Type B pancreatic cell (in vitro differentiated cells): ENCODE measurements at regions not wholly inside any gene's neighbourhood (a gene's known extent, or its start where the extent isn't known, plus 50 kb on each side); places are given as distances from the start of the nearest gene placed in this dataset.

Experiments
- DNase-seq: peaks from one replicate; pipeline ENCODE4 v3.0.0; 2021; ENCODE audit warnings: mixed read lengths; ENCODE audit not compliant: unreplicated experiment; ENCODE audit errors: extremely low spot score
- H3K27ac Mint-ChIP-seq: 2 replicates; pipeline ENCODE4 v1.8.0; 2021; ENCODE audit warnings: mild to moderate bottlenecking, mixed read lengths
- H3K27me3 Mint-ChIP-seq: 2 replicates; pipeline ENCODE4 v1.8.0; 2021; ENCODE audit warnings: mixed read lengths
- H3K36me3 Mint-ChIP-seq: 2 replicates; pipeline ENCODE4 v1.8.0; 2021; ENCODE audit warnings: mixed read lengths
- H3K4me1 Mint-ChIP-seq: one replicate; pipeline ENCODE4 v1.8.0; 2021; ENCODE audit warnings: mixed read lengths; ENCODE audit not compliant: unreplicated experiment
- H3K4me3 Mint-ChIP-seq: 2 replicates; pipeline ENCODE4 v1.8.0; 2021; ENCODE audit warnings: mild to moderate bottlenecking, mixed read lengths
- H3K9me3 Mint-ChIP-seq: 2 replicates; pipeline ENCODE4 v1.8.0; 2021; ENCODE audit warnings: mixed read lengths
- TF ChIP-seq, protein P1 (sequence below): fragments of 200-600 bp; sonication (generic); conservative IDR thresholded peaks from 2 replicates; pipeline ENCODE4 v1.5.0; 2021; ENCODE audit warnings: antibody characterized with exemption, mild to moderate bottlenecking

- H3K4me1 Mint-ChIP-seq, result no peaks in the 10 kb centered on the region
- TF ChIP-seq, protein P1, sequence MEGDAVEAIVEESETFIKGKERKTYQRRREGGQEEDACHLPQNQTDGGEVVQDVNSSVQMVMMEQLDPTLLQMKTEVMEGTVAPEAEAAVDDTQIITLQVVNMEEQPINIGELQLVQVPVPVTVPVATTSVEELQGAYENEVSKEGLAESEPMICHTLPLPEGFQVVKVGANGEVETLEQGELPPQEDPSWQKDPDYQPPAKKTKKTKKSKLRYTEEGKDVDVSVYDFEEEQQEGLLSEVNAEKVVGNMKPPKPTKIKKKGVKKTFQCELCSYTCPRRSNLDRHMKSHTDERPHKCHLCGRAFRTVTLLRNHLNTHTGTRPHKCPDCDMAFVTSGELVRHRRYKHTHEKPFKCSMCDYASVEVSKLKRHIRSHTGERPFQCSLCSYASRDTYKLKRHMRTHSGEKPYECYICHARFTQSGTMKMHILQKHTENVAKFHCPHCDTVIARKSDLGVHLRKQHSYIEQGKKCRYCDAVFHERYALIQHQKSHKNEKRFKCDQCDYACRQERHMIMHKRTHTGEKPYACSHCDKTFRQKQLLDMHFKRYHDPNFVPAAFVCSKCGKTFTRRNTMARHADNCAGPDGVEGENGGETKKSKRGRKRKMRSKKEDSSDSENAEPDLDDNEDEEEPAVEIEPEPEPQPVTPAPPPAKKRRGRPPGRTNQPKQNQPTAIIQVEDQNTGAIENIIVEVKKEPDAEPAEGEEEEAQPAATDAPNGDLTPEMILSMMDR, result no peak
- no peak for DNase-seq
- H3K27ac Mint-ChIP-seq, result no peak overlapping the region
- no peaks in the 10 kb centered on the region for H3K27me3 Mint-ChIP-seq
- H3K36me3 Mint-ChIP-seq, result no peaks in the 10 kb centered on the region
- no peak overlapping the region for H3K4me3 Mint-ChIP-seq
- H3K9me3 Mint-ChIP-seq, result peaks cover 4% of the 10 kb centered on the region
Measured at GRCh38 chr21:14759285-14759684, 213.2 kb upstream of the SAMSN1 start.

GRCh38 chr21:14758849-14759248, 212.7 kb upstream of the SAMSN1 start:
- Mint-ChIP-seq H3K36me3 (no peaks in the 10 kb centered on the region), H3K27ac (no peak overlapping the region), H3K4me1 (no peaks in the 10 kb centered on the region), H3K27me3 (no peaks in the 10 kb centered on the region), H3K9me3 (peaks cover 4% of the 10 kb centered on the region), H3K4me3 (no peak overlapping the region)
- TF ChIP-seq, protein P1, result no peak
- no peak for DNase-seq

DNA sequence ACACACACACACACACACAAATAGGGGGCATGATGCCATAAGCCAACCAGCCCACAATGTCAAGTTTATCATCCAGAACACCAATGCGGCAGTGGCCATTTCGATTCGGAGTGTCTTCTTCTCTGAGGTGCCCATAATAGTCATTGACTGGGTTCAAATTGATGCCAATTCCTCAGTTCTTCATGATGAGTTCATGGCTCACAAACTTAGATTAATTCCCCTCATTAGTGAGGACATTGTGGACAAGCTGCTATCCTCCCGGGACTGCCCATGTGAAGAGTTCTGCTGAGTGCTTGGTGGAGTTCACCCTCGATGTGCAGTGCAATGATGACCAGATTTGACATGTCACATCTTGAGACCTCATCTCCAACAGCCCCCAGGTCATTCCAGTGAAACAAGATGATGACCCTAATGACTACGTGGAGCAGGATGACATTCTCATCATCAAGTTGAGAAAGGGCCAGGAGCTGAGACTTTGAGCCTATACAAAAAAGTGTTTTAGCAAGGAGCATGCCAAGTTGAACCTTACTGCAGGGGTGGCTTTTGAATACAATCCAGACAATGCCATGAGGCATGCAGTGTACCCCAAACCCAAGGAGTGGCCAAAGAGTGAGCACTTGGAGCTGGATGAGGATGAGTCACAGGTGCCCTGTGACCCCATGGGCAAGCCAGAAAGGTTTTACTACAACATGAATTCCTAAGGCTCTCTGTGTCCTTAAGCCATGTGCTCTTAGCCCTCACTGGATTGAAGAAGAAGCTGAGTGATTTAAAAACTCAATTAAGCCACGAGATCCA, 211.6 kb upstream of the SAMSN1 start:
- H3K4me3 Mint-ChIP-seq, result no peak overlapping the region
- peaks cover 4% of the 10 kb centered on the region for H3K9me3 Mint-ChIP-seq
- no peaks in the 10 kb centered on the region for H3K27me3 Mint-ChIP-seq
- H3K4me1 Mint-ChIP-seq, result no peaks in the 10 kb centered on the region
- no peak overlapping the region for H3K27ac Mint-ChIP-seq
- H3K36me3 Mint-ChIP-seq, result no peaks in the 10 kb centered on the region
- no peak for DNase-seq
- TF ChIP-seq, protein P1, result no peak

DNA sequence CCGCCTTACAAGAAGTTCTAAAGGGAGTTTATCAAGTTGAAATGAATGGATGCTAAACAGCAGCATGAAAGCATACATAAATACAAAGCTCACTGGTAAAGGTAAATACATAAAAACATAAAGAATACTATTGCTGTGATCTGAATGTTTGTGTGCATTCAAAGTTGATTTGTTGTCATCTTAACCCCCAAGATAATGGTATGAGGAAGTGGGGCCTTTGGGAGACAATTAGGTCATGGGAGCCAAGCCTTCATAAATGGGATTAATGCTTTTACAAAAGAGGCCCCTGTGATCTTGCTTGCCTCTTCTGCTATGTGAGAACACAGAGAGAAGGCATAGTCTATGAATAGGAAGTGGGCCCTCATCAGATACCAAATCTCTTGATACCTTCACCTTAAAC, 209.0 kb upstream of the SAMSN1 start:
- Mint-ChIP-seq H3K9me3 (peaks cover 4% of the 10 kb centered on the region), H3K36me3 (no peaks in the 10 kb centered on the region), H3K27me3 (no peaks in the 10 kb centered on the region), H3K4me1 (no peaks in the 10 kb centered on the region), H3K27ac (no peak overlapping the region), H3K4me3 (no peak overlapping the region)
- no peak for DNase-seq
- TF ChIP-seq, protein P1, result no peak

DNA sequence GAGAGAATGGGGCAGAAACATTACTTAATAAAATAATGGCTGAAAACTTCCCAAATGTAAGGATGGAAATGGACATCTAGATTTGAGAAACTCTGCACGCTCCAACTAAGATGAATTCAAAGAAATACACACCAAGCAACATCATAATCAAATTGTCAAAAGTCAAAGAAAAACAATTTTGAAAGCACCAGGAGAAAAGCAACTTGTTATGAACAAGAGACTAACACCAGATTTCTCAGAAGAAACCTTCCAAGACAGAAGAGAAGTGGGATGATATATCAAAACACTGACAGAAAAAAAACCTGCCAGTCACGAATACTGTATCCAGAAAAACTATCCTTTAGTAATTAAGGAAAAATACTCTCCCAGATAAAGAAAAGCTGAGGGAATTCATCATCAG, 208.6 kb upstream of the SAMSN1 start:
- no peaks in the 10 kb centered on the region for H3K36me3 Mint-ChIP-seq
- TF ChIP-seq, protein P1, result no peak
- no peaks in the 10 kb centered on the region for H3K4me1 Mint-ChIP-seq
- H3K9me3 Mint-ChIP-seq, result peaks cover 4% of the 10 kb centered on the region
- no peak overlapping the region for H3K4me3 Mint-ChIP-seq
- no peaks in the 10 kb centered on the region for H3K27me3 Mint-ChIP-seq
- no peak for DNase-seq
- H3K27ac Mint-ChIP-seq, result no peak overlapping the region
